ENCODE measurements at regions not wholly inside any gene's neighbourhood (a gene's known extent, or its start where the extent isn't known, plus 50 kb on each side); places are given as distances from the start of the nearest gene placed in this dataset.

- Histone ChIP-seq H3F3A (ENCODE audit: low read length, unreplicated experiment) (no peaks in the 10 kb centered on the region), H3K27ac (ENCODE audit: low read length) (no peak overlapping the region), H3K4me3 (ENCODE audit: low read length) (no peak overlapping the region), H4K20me1 (ENCODE audit: low read length) (no peaks in the 10 kb centered on the region), H3K27me3 (ENCODE audit: low read length) (no peaks in the 10 kb centered on the region), H3K79me2 (ENCODE audit: low read length) (no peaks in the 10 kb centered on the region), H3K9me3 (ENCODE audit: low read length) (no peaks in the 10 kb centered on the region), H3K36me3 (ENCODE audit: low read depth, low read length) (no peaks in the 10 kb centered on the region), H3K9me2 (replicated peaks; ENCODE audit: low read length) (no peaks in the 10 kb centered on the region), H2AFZ (ENCODE audit: low read length) (no peak overlapping the region), H3K9ac (ENCODE audit: low read length) (no peak overlapping the region), H3K4me2 (ENCODE audit: low read length) (no peak overlapping the region), H3K4me1 (ENCODE audit: insufficient read depth, low read length) (no peaks in the 10 kb centered on the region)
- ChIA-PET POLR2A (ENCODE audit: unreplicated experiment) (no interaction called here), CTCF (no interaction called here)
- intact Hi-C loops (cut with micrococcal nuclease), result no loop called here
- ATAC-seq (no peak), DNase-seq (no peak)
- TF ChIP-seq EZH2phosphoT487 (IDR thresholded peaks at IDR 0.05; ENCODE audit: borderline replicate concordance, low read length) (no peak), EZH2 (IDR thresholded peaks at IDR 0.05; ENCODE audit: low read length, unreplicated experiment) (no peak), CTCF (conservative IDR thresholded peaks at IDR 0.05; ENCODE audit: low read depth, low read length) (no peak)
- no TSS peak for BruUV-seq (replicated peaks)
These were observed 194.8 kb downstream of the ANAPC1 start for GRCh38 chr2:111689174-111689573.

- H3K27me3 ChIP-seq (ENCODE audit: low read length), result no peaks in the 10 kb centered on the region
- H3K27ac ChIP-seq (ENCODE audit: low read length), result no peak overlapping the region
- H3K36me3 ChIP-seq (ENCODE audit: low read depth, low read length), result no peaks in the 10 kb centered on the region
- H3F3A ChIP-seq (ENCODE audit: low read length, unreplicated experiment), result no peaks in the 10 kb centered on the region
- no peaks in the 10 kb centered on the region for H3K79me2 ChIP-seq (ENCODE audit: low read length)
- intact Hi-C loops (cut with micrococcal nuclease), result no loop called here
- DNase-seq (no peak), ATAC-seq (no peak)
- H3K4me2 ChIP-seq (ENCODE audit: low read length), result no peak overlapping the region
- H3K4me1 ChIP-seq (ENCODE audit: insufficient read depth, low read length), result no peaks in the 10 kb centered on the region
- no peak overlapping the region for H3K9ac ChIP-seq (ENCODE audit: low read length)
- no TSS peak for BruUV-seq (replicated peaks)
- H3K9me3 ChIP-seq (ENCODE audit: low read length), result no peaks in the 10 kb centered on the region
- no peak overlapping the region for H2AFZ ChIP-seq (ENCODE audit: low read length)
- ChIA-PET POLR2A (ENCODE audit: unreplicated experiment) (no interaction called here), CTCF (no interaction called here)
- H3K9me2 ChIP-seq (replicated peaks; ENCODE audit: low read length), result no peaks in the 10 kb centered on the region
- TF ChIP-seq EZH2 (IDR thresholded peaks at IDR 0.05; ENCODE audit: low read length, unreplicated experiment) (no peak), CTCF (conservative IDR thresholded peaks at IDR 0.05; ENCODE audit: low read depth, low read length) (no peak), EZH2phosphoT487 (IDR thresholded peaks at IDR 0.05; ENCODE audit: borderline replicate concordance, low read length) (no peak)
- no peak overlapping the region for H3K4me3 ChIP-seq (ENCODE audit: low read length)
- no peaks in the 10 kb centered on the region for H4K20me1 ChIP-seq (ENCODE audit: low read length)
These were observed 194.1 kb downstream of the ANAPC1 start for GRCh38 chr2:111689941-111690340.

GRCh38 chr2:111691164-111691875 is 192.7 kb downstream of the ANAPC1 start:
- no peak for DNase-seq
- Histone ChIP-seq H3K4me2 (ENCODE audit: low read length) (no peak overlapping the region), H3K79me2 (ENCODE audit: low read length) (no peaks in the 10 kb centered on the region), H3K9me3 (ENCODE audit: low read length) (no peaks in the 10 kb centered on the region), H3K9ac (ENCODE audit: low read length) (no peak overlapping the region), H3K4me1 (ENCODE audit: insufficient read depth, low read length) (no peaks in the 10 kb centered on the region), H4K20me1 (ENCODE audit: low read length) (no peaks in the 10 kb centered on the region), H3F3A (ENCODE audit: low read length, unreplicated experiment) (no peaks in the 10 kb centered on the region), H3K27ac (ENCODE audit: low read length) (no peak overlapping the region), H3K9me2 (replicated peaks; ENCODE audit: low read length) (no peaks in the 10 kb centered on the region), H2AFZ (ENCODE audit: low read length) (no peak overlapping the region), H3K27me3 (ENCODE audit: low read length) (no peaks in the 10 kb centered on the region), H3K36me3 (ENCODE audit: low read depth, low read length) (no peaks in the 10 kb centered on the region), H3K4me3 (ENCODE audit: low read length) (no peak overlapping the region)
- intact Hi-C loops (cut with micrococcal nuclease), result no loop called here
- CTCF ChIA-PET, result interaction anchor here (0.6 kb wide), 1 partner anchor 15 kb away, joined by 3 read pairs; no protein-coding TSS in a partner anchor
- POLR2A ChIA-PET (ENCODE audit: unreplicated experiment), result no interaction called here
- ATAC-seq, result no peak
- no peak for TF ChIP-seq CTCF (conservative IDR thresholded peaks at IDR 0.05; ENCODE audit: low read depth, low read length)
- TF ChIP-seq EZH2phosphoT487 (IDR thresholded peaks at IDR 0.05; ENCODE audit: borderline replicate concordance, low read length), result no peak
- TF ChIP-seq EZH2 (IDR thresholded peaks at IDR 0.05; ENCODE audit: low read length, unreplicated experiment), result no peak
- no TSS peak for BruUV-seq (replicated peaks)

Data from PC-3 (cell line).